ENCODE measurements at regions not wholly inside any gene's neighbourhood (a gene's known extent, or its start where the extent isn't known, plus 50 kb on each side); places are given as distances from the start of the nearest gene placed in this dataset.

GRCh38 chr4:136516371-136516770 is 1015.9 kb downstream of the PCDH18 start (continued):
- TF ChIP-seq ZNF449 (tag by site-specific recombination; IDR thresholded peaks at IDR 0.05) (no peak), BCL11A (tag by site-specific recombination; IDR thresholded peaks at IDR 0.05; ENCODE audit: low read depth) (no peak), ZNF747 (tag by site-specific recombination; IDR thresholded peaks at IDR 0.05) (no peak)

- H3K4me1 ChIP-seq (ENCODE audit: control insufficient read depth, insufficient read depth, low read length) = no peaks in the 10 kb centered on the region
- H3K4me3 ChIP-seq (ENCODE audit: low read depth, low read length) = no peak overlapping the region
- no peak overlapping the region for H3K27ac ChIP-seq (ENCODE audit: extremely low read depth, low read depth, low read length)
- no peaks in the 10 kb centered on the region for H3K36me3 ChIP-seq (ENCODE audit: control insufficient read depth in 2 of 2, insufficient read depth in 1 of 2, low read length in 2 of 2)
- POLR2A ChIA-PET = no interaction called here
- CTCF ChIA-PET = no interaction called here
- no peaks in the 10 kb centered on the region for H3K9me3 ChIP-seq (ENCODE audit: control insufficient read depth, insufficient read depth, low read depth, low read length)
- TF ChIP-seq ZBTB20 (tag by site-specific recombination; IDR thresholded peaks at IDR 0.05) (no peak), ZNF670 (tag by site-specific recombination; IDR thresholded peaks at IDR 0.05; ENCODE audit: low read depth) (no peak), ZNF280C (tag by site-specific recombination; IDR thresholded peaks at IDR 0.05) (no peak), CTCF (tag by site-specific recombination; IDR thresholded peaks at IDR 0.05) (no peak), ZNF777 (tag by site-specific recombination; IDR thresholded peaks at IDR 0.05; ENCODE audit: borderline replicate concordance) (no peak), ZNF48 (tag by site-specific recombination; IDR thresholded peaks at IDR 0.05) (no peak), ZNF488 (tag by site-specific recombination; IDR thresholded peaks at IDR 0.05) (no peak), BCL6B (tag by site-specific recombination; IDR thresholded peaks at IDR 0.05) (no peak), ZNF558 (tag by site-specific recombination; IDR thresholded peaks at IDR 0.05) (no peak), ZBTB10 (tag by site-specific recombination; IDR thresholded peaks at IDR 0.05) (no peak), ZNF843 (tag by site-specific recombination; IDR thresholded peaks at IDR 0.05) (no peak), ZNF518A (tag by site-specific recombination; conservative IDR thresholded peaks at IDR 0.05; ENCODE audit: low read depth) (no peak)
Observed at GRCh38 chr4:136505020-136505419, 1027.3 kb downstream of the PCDH18 start.
